Tibial nerve (tissue), 3 donors: ENCODE measurements at regions not wholly inside any gene's neighbourhood (a gene's known extent, or its start where the extent isn't known, plus 50 kb on each side); places are given as distances from the start of the nearest gene placed in this dataset.

ENCODE experiments used
- POLR2A ChIP-seq, 2 donors: fragments of 450-650 bp; IDR thresholded peaks; one replicate each; pipeline ENCODE4 v1.6.1; 2017; ENCODE audit warnings: antibody characterized with exemption in 2 of 2, mild to moderate bottlenecking in 2 of 2, moderate library complexity in 2 of 2
- TF ChIP-seq, protein P1 (sequence below), 5 experiments: fragments of 200-600 bp in 3 of 5; fragments of 450-650 bp in 2 of 5; sonication (generic) in 3 of 5; IDR thresholded peaks; one replicate each; pipeline ENCODE4 v1.5.1; 2016 to 2019; ENCODE audit warnings: antibody characterized with exemption in 5 of 5, mild to moderate bottlenecking in 3 of 5, moderate library complexity in 2 of 5

DNA sequence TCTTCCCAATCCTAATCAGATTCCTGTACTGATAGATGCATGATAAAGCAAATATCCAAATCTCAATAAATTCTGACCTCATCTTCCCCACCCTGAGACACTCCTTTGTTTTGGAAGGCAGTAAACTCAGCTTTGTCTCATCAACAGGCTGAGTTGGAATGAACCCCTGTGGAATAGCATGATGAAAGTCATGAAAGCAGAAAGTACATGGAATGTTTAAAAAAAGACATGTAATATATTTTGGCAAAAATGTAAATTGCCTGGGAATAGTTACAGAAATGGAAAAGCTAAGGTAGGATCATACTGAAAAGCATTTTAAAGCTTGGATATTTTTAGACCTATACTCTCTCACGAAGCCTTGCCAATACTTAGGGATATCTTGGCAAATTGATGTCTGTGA, 468.7 kb upstream of the CDH7 start:
- TF ChIP-seq, protein P1, sequence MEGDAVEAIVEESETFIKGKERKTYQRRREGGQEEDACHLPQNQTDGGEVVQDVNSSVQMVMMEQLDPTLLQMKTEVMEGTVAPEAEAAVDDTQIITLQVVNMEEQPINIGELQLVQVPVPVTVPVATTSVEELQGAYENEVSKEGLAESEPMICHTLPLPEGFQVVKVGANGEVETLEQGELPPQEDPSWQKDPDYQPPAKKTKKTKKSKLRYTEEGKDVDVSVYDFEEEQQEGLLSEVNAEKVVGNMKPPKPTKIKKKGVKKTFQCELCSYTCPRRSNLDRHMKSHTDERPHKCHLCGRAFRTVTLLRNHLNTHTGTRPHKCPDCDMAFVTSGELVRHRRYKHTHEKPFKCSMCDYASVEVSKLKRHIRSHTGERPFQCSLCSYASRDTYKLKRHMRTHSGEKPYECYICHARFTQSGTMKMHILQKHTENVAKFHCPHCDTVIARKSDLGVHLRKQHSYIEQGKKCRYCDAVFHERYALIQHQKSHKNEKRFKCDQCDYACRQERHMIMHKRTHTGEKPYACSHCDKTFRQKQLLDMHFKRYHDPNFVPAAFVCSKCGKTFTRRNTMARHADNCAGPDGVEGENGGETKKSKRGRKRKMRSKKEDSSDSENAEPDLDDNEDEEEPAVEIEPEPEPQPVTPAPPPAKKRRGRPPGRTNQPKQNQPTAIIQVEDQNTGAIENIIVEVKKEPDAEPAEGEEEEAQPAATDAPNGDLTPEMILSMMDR (IDR thresholded peaks at IDR 0.05): no peak
- no peak for TF ChIP-seq POLR2A (IDR thresholded peaks at IDR 0.05)
